GDM1 (cell line): ENCODE measurements at regions not wholly inside any gene's neighbourhood (a gene's known extent, or its start where the extent isn't known, plus 50 kb on each side); places are given as distances from the start of the nearest gene placed in this dataset.
"Not testable (repeated sequence)": the region's sequence is repeated elsewhere in the genome, so short reads cannot be mapped to it uniquely, and the experiment has no call there.

Source experiments
- DNase-seq: peaks from one replicate; lab custom pipeline; 2025; lab: John Stamatoyannopoulos, UW

GRCh38 chr1:14259191-14259757 lies 339.2 kb upstream of the KAZN start:
- no peak for DNase-seq

GRCh38 chr1:14260480-14260879 lies 338.0 kb upstream of the KAZN start:
- DNase-seq, result no peak

GRCh38 chr1:14261395-14261794 lies 337.1 kb upstream of the KAZN start:
- no peak for DNase-seq

GRCh38 chr1:14262637-14263036 lies 335.8 kb upstream of the KAZN start:
- no peak for DNase-seq

GRCh38 chr1:14263225-14263624 lies 335.3 kb upstream of the KAZN start:
- no peak for DNase-seq

- no peak for DNase-seq
Measured at GRCh38 chr1:14263671-14264070, 334.8 kb upstream of the KAZN start.

GRCh38 chr1:14265495-14265894 lies 333.0 kb upstream of the KAZN start:
- DNase-seq, result no peak

GRCh38 chr1:14267991-14268390 lies 330.5 kb upstream of the KAZN start:
- no peak for DNase-seq

GRCh38 chr1:14270821-14271220 lies 327.7 kb upstream of the KAZN start:
- DNase-seq, result no peak

GRCh38 chr1:14273811-14274210 lies 324.7 kb upstream of the KAZN start:
- no peak for DNase-seq

- DNase-seq, result not testable (repeated sequence)
Measured at GRCh38 chr1:14279891-14280290, 318.6 kb upstream of the KAZN start.

- DNase-seq, result no peak
Measured at GRCh38 chr1:14280909-14281308, 317.6 kb upstream of the KAZN start.

GRCh38 chr1:14281412-14281811 lies 317.1 kb upstream of the KAZN start:
- no peak for DNase-seq

GRCh38 chr1:14282707-14283106 lies 315.8 kb upstream of the KAZN start:
- no peak for DNase-seq

GRCh38 chr1:14285238-14285637 lies 313.2 kb upstream of the KAZN start:
- no peak for DNase-seq

GRCh38 chr1:14291182-14291581 lies 307.3 kb upstream of the KAZN start:
- not testable (repeated sequence) for DNase-seq

- DNase-seq, result no peak
Measured at GRCh38 chr1:14292520-14292919, 306.0 kb upstream of the KAZN start.

- DNase-seq, result no peak
Measured at GRCh38 chr1:14294006-14294405, 304.5 kb upstream of the KAZN start.

GRCh38 chr1:14294860-14295536 lies 303.5 kb upstream of the KAZN start:
- DNase-seq, result no peak

GRCh38 chr1:14296795-14297194 lies 301.7 kb upstream of the KAZN start:
- no peak for DNase-seq

GRCh38 chr1:14297356-14297755 lies 301.1 kb upstream of the KAZN start:
- DNase-seq, result no peak

- no peak for DNase-seq
Measured at GRCh38 chr1:14298806-14299205, 299.7 kb upstream of the KAZN start.

GRCh38 chr1:14300991-14301703 lies 297.3 kb upstream of the KAZN start:
- DNase-seq, result no peak

- no peak for DNase-seq
Measured at GRCh38 chr1:14301704-14302024, 296.8 kb upstream of the KAZN start.
